Activated CD4-positive, alpha-beta T cell treated with anti-CD3 and anti-CD28 coated beads, Interleukin-2, amount 10 ng/mL, durations not matched to agents 24 days and 14 days (primary cell): ENCODE measurements at regions not wholly inside any gene's neighbourhood (a gene's known extent, or its start where the extent isn't known, plus 50 kb on each side); places are given as distances from the start of the nearest gene placed in this dataset.

Experiments used
- DNase-seq: peaks from one replicate; pipeline ENCODE4 v3.0.0; 2022
- H3K27ac Mint-ChIP-seq: one replicate; pipeline ENCODE4 v1.8.0; 2022; ENCODE audit warnings: mild to moderate bottlenecking, mixed read lengths
- H3K27me3 Mint-ChIP-seq: one replicate; pipeline ENCODE4 v1.8.0; 2022; ENCODE audit warnings: mixed read lengths
- H3K36me3 Mint-ChIP-seq: one replicate; pipeline ENCODE4 v1.8.0; 2022; ENCODE audit warnings: low read depth, mild to moderate bottlenecking, mixed read lengths
- H3K4me1 Mint-ChIP-seq: one replicate; pipeline ENCODE4 v1.8.0; 2021; ENCODE audit warnings: mixed read lengths
- H3K4me3 Mint-ChIP-seq: one replicate; pipeline ENCODE4 v1.8.0; 2022; ENCODE audit warnings: mild to moderate bottlenecking, moderate library complexity, mixed read lengths
- H3K9me3 Mint-ChIP-seq: one replicate; pipeline ENCODE4 v1.8.0; 2021; ENCODE audit warnings: mixed read lengths
- intact Hi-C: fragments of 100-400 bp; cut with micrococcal nuclease; formaldehyde crosslinking; loops from one replicate; pipeline ENCODE4 v1.15.1; 2023

GRCh38 chr4:128353791-128354190 is 66.2 kb upstream of the PGRMC2 start:
- H3K36me3 Mint-ChIP-seq, result no peaks in the 10 kb centered on the region
- peaks cover 4% of the 10 kb centered on the region for H3K9me3 Mint-ChIP-seq
- peaks cover 3% of the 10 kb centered on the region for H3K4me1 Mint-ChIP-seq
- no peak for DNase-seq
- intact Hi-C loops, result no loop called here
- H3K27me3 Mint-ChIP-seq, result no peaks in the 10 kb centered on the region
- H3K27ac Mint-ChIP-seq, result no peak overlapping the region
- no peak overlapping the region for H3K4me3 Mint-ChIP-seq

- no peak for DNase-seq
- intact Hi-C loops, result no loop called here
- Mint-ChIP-seq H3K9me3 (peaks cover 4% of the 10 kb centered on the region), H3K4me1 (peaks cover 3% of the 10 kb centered on the region), H3K4me3 (no peak overlapping the region), H3K36me3 (no peaks in the 10 kb centered on the region), H3K27me3 (no peaks in the 10 kb centered on the region), H3K27ac (no peak overlapping the region)
Measured at GRCh38 chr4:128351502-128351901, 63.9 kb upstream of the PGRMC2 start.

- H3K4me1 Mint-ChIP-seq, result peaks cover 3% of the 10 kb centered on the region
- no peaks in the 10 kb centered on the region for H3K27me3 Mint-ChIP-seq
- H3K27ac Mint-ChIP-seq, result no peak overlapping the region
- H3K36me3 Mint-ChIP-seq, result no peaks in the 10 kb centered on the region
- DNase-seq, result no peak
- no peak overlapping the region for H3K4me3 Mint-ChIP-seq
- peaks cover 4% of the 10 kb centered on the region for H3K9me3 Mint-ChIP-seq
- intact Hi-C loops, result no loop called here
Measured at GRCh38 chr4:128350449-128351045, 62.9 kb upstream of the PGRMC2 start.

GRCh38 chr4:128349921-128350320 is 62.3 kb upstream of the PGRMC2 start:
- Mint-ChIP-seq H3K4me1 (no peaks in the 10 kb centered on the region), H3K9me3 (peaks cover 4% of the 10 kb centered on the region), H3K36me3 (no peaks in the 10 kb centered on the region), H3K27ac (no peak overlapping the region), H3K27me3 (no peaks in the 10 kb centered on the region), H3K4me3 (no peak overlapping the region)
- DNase-seq, result no peak
- intact Hi-C loops, result no loop called here

GRCh38 chr4:128347930-128348660 is 60.5 kb upstream of the PGRMC2 start:
- intact Hi-C loops, result no loop called here
- DNase-seq, result no peak
- H3K9me3 Mint-ChIP-seq, result peaks cover 4% of the 10 kb centered on the region
- H3K36me3 Mint-ChIP-seq, result no peaks in the 10 kb centered on the region
- no peak overlapping the region for H3K27ac Mint-ChIP-seq
- no peaks in the 10 kb centered on the region for H3K27me3 Mint-ChIP-seq
- H3K4me3 Mint-ChIP-seq, result no peak overlapping the region
- no peaks in the 10 kb centered on the region for H3K4me1 Mint-ChIP-seq

- H3K9me3 Mint-ChIP-seq, result peaks cover 4% of the 10 kb centered on the region
Measured at GRCh38 chr4:128347175-128347868, 59.7 kb upstream of the PGRMC2 start.

GRCh38 chr4:128346054-128346716 is 58.6 kb upstream of the PGRMC2 start:
- intact Hi-C loops, result no loop called here
- Mint-ChIP-seq H3K27me3 (no peaks in the 10 kb centered on the region), H3K36me3 (no peaks in the 10 kb centered on the region), H3K27ac (no peak overlapping the region), H3K4me1 (no peaks in the 10 kb centered on the region), H3K9me3 (no peaks in the 10 kb centered on the region), H3K4me3 (no peak overlapping the region)
- DNase-seq, result no peak

More at GRCh38 chr4:128347175-128347868, 59.7 kb upstream of the PGRMC2 start:
- H3K27ac Mint-ChIP-seq, result no peak overlapping the region
- intact Hi-C loops, result no loop called here
- H3K27me3 Mint-ChIP-seq, result no peaks in the 10 kb centered on the region
- no peaks in the 10 kb centered on the region for H3K4me1 Mint-ChIP-seq
- H3K36me3 Mint-ChIP-seq, result no peaks in the 10 kb centered on the region
- H3K4me3 Mint-ChIP-seq, result no peak overlapping the region
- no peak for DNase-seq

GRCh38 chr4:128345650-128346049 is 58.0 kb upstream of the PGRMC2 start:
- no peaks in the 10 kb centered on the region for H3K27me3 Mint-ChIP-seq
- no peak overlapping the region for H3K4me3 Mint-ChIP-seq
- no peaks in the 10 kb centered on the region for H3K9me3 Mint-ChIP-seq
- H3K27ac Mint-ChIP-seq, result no peak overlapping the region
- intact Hi-C loops, result no loop called here
- DNase-seq, result no peak
- no peaks in the 10 kb centered on the region for H3K36me3 Mint-ChIP-seq
- H3K4me1 Mint-ChIP-seq, result no peaks in the 10 kb centered on the region

- DNase-seq, result no peak
- intact Hi-C loops, result no loop called here
- no peak overlapping the region for H3K4me3 Mint-ChIP-seq
- H3K36me3 Mint-ChIP-seq, result no peaks in the 10 kb centered on the region
- no peaks in the 10 kb centered on the region for H3K27me3 Mint-ChIP-seq
- no peaks in the 10 kb centered on the region for H3K4me1 Mint-ChIP-seq
- H3K9me3 Mint-ChIP-seq, result no peaks in the 10 kb centered on the region
- no peak overlapping the region for H3K27ac Mint-ChIP-seq
Measured at GRCh38 chr4:128342762-128343161, 55.1 kb upstream of the PGRMC2 start.

GRCh38 chr4:128341634-128342033 is 54.0 kb upstream of the PGRMC2 start:
- intact Hi-C loops, result no loop called here
- no peaks in the 10 kb centered on the region for H3K27me3 Mint-ChIP-seq
- H3K4me1 Mint-ChIP-seq, result no peaks in the 10 kb centered on the region

GRCh38 chr4:128338634-128339355 is 51.2 kb upstream of the PGRMC2 start:
- no peak overlapping the region for H3K4me3 Mint-ChIP-seq
- H3K4me1 Mint-ChIP-seq, result no peaks in the 10 kb centered on the region
- no peak for DNase-seq
- no peaks in the 10 kb centered on the region for H3K27me3 Mint-ChIP-seq
- no peaks in the 10 kb centered on the region for H3K36me3 Mint-ChIP-seq
- intact Hi-C loops, result no loop called here
- H3K9me3 Mint-ChIP-seq, result no peaks in the 10 kb centered on the region
- H3K27ac Mint-ChIP-seq, result no peak overlapping the region

More at GRCh38 chr4:128341634-128342033, 54.0 kb upstream of the PGRMC2 start:
- Mint-ChIP-seq H3K27ac (no peak overlapping the region), H3K9me3 (no peaks in the 10 kb centered on the region), H3K4me3 (no peak overlapping the region), H3K36me3 (no peaks in the 10 kb centered on the region)
- DNase-seq, result no peak

- Mint-ChIP-seq H3K36me3 (no peaks in the 10 kb centered on the region), H3K4me1 (no peaks in the 10 kb centered on the region), H3K27me3 (no peaks in the 10 kb centered on the region), H3K9me3 (no peaks in the 10 kb centered on the region), H3K4me3 (no peak overlapping the region), H3K27ac (no peak overlapping the region)
- intact Hi-C loops, result no loop called here
- DNase-seq, result no peak
Measured at GRCh38 chr4:128337863-128338262, 50.2 kb upstream of the PGRMC2 start.
